ENCODE measurements at regions not wholly inside any gene's neighbourhood (a gene's known extent, or its start where the extent isn't known, plus 50 kb on each side); places are given as distances from the start of the nearest gene placed in this dataset.

DNA sequence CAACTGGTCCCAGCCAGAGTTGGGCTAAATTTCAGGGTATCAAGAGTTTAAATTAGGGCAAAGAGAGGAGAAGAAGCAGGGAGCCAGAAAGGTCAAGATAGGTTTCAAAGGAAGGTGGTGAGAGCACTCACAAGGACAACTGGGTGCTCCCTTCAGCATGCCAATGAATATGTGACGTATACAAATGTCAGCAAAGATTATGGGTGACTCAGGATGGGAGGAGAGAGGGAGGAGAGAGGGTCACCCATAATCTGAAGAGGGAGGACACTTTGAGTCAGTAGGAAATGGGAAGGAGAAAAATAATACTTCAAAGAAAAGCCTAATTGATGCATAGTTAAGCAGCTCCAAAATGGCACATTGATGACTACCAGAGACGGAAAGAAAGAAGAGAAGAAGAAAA, 53.1 kb upstream of the ABCA12 start:
- TF ChIP-seq CTCF (IDR thresholded peaks at IDR 0.05) (no peak), EZH2phosphoT487 (IDR thresholded peaks at IDR 0.05) (no peak), EZH2 (IDR thresholded peaks at IDR 0.05) (no peak)

Measured in neural progenitor cell (in vitro differentiated cells).